ENCODE measurements at regions not wholly inside any gene's neighbourhood (a gene's known extent, or its start where the extent isn't known, plus 50 kb on each side); places are given as distances from the start of the nearest gene placed in this dataset.
"Not testable (repeated sequence)": the region's sequence is repeated elsewhere in the genome, so short reads cannot be mapped to it uniquely, and the experiment has no call there.

DNA sequence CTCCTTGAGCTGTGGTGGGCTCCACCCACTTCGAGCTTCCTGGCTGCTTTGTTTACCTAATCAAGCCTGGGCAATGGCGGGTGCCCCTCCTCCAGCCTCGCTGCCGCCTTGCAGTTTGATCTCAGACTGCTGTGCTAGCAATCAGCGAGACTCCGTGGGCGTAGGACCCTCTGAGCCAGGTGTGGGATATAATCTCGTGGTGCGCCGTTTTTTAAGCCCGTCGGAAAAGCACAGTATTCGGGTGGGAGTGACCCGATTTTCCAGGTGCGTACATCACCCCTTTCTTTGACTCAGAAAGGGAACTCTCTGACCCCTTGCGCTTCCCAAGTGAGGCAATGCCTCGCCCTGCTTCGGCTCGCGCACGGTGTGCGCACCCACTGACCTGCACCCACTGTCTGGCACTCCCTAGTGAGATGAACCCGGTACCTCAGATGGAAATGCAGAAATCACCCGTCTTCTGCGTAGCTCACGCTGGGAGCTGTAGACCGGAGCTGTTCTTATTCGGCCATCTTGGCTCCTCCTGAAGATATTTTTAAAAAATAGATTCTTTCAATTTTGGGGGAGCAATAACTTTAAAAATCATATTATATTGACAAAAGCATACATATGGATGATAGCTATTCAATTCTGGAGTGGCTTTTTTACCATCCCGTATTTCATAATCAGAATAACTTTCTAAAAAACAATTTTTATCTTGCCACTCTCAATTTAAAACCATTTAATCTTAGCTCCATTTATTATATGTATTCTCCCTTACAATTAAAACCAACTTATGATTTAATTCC, 517.5 kb upstream of the NUDT12 start:
- not testable (repeated sequence) for TF ChIP-seq BHLHE40 (IDR thresholded peaks at IDR 0.05; ENCODE audit: borderline replicate concordance); ZNF384 (IDR thresholded peaks at IDR 0.05); TARDBP (IDR thresholded peaks at IDR 0.05); FOXM1 (IDR thresholded peaks at IDR 0.05; ENCODE audit: borderline replicate concordance); SP1 (IDR thresholded peaks at IDR 0.05); SUZ12 (IDR thresholded peaks at IDR 0.05)
- peak; percentile 52 for TF ChIP-seq L3MBTL2 (conservative IDR thresholded peaks at IDR 0.05)
- peak; percentile 42; the same call in 1 of the 2 replicates for TF ChIP-seq NFRKB (IDR thresholded peaks at IDR 0.05)

Data from HEK293T (cell line).